H1 (cell line): ENCODE measurements at regions not wholly inside any gene's neighbourhood (a gene's known extent, or its start where the extent isn't known, plus 50 kb on each side); places are given as distances from the start of the nearest gene placed in this dataset.
A peak's percentile ranks its signal among the peaks of the same experiment; 100 is the strongest.

Source experiments
- BRCA1 ChIP-seq: IDR thresholded peaks from 2 replicates; pipeline ENCODE4 v1.6.1; 2012; ENCODE audit warnings: low read depth, low read length, improper control_type of control experiment
- CHD7 ChIP-seq: fragments of 300-600 bp; sonication (generic); IDR thresholded peaks from 2 replicates; pipeline ENCODE4 v1.7.1; 2012; ENCODE audit warnings: low read length, moderate library complexity, mild to moderate bottlenecking, inconsistent platforms; ENCODE audit not compliant: insufficient replicate concordance
- POU5F1 ChIP-seq: IDR thresholded peaks from 2 replicates; pipeline ENCODE4 v1.6.1; 2011; ENCODE audit warnings: low read depth, mild to moderate bottlenecking, low read length, moderate library complexity
- RAD21 ChIP-seq, 2 experiments: IDR thresholded peaks in 1 of 2; conservative IDR thresholded peaks in 1 of 2; 2 replicates each; pipeline ENCODE4 v1.6.1; 2011; ENCODE audit warnings: low read depth in 2 of 2, low read length in 2 of 2, improper control_type of control experiment in 1 of 2, inconsistent platforms in 1 of 2, mild to moderate bottlenecking in 1 of 2, moderate library complexity in 1 of 2
- SIRT6 ChIP-seq: IDR thresholded peaks from one replicate; pipeline ENCODE4 v1.7.1; 2012; ENCODE audit warnings: low read length, inconsistent platforms
- SRF ChIP-seq: IDR thresholded peaks from 2 replicates; pipeline ENCODE4 v1.6.1; 2011; ENCODE audit warnings: mild to moderate bottlenecking, low read depth, low read length, moderate library complexity
- TAF7 ChIP-seq: optimal IDR thresholded peaks from 2 replicates; pipeline ENCODE3; 2011; ENCODE audit warnings: low read depth, mild to moderate bottlenecking, inconsistent platforms, low read length, moderate library complexity, borderline replicate concordance

- no peak for TF ChIP-seq CHD7
- TF ChIP-seq POU5F1, result no peak
- TF ChIP-seq BRCA1, result no peak
- no peak for TF ChIP-seq TAF7
- no peak for TF ChIP-seq SRF
- peak; percentile 16 to 46 for TF ChIP-seq RAD21 (IDR thresholded peaks at IDR 0.05 in 1 of 2, conservative IDR thresholded peaks at IDR 0.05 in 1 of 2; ENCODE audit: low read depth in 2 of 2, low read length in 2 of 2)
- TF ChIP-seq SIRT6, result no peak
- TF ChIP-seq, all 59 proteins: peak for 2
Measured at GRCh38 chr6:14787677-14788076, 458.2 kb upstream of the JARID2 start (continued).
